ENCODE measurements at regions not wholly inside any gene's neighbourhood (a gene's known extent, or its start where the extent isn't known, plus 50 kb on each side); places are given as distances from the start of the nearest gene placed in this dataset.
"Not testable (repeated sequence)": the region's sequence is repeated elsewhere in the genome, so short reads cannot be mapped to it uniquely, and the experiment has no call there.

- DNase-seq (ENCODE audit: low read depth in 4 of 4, low spot score in 3 of 4): no peak
These were observed 614.3 kb downstream of the XPNPEP1 start for GRCh38 chr10:109308971-109309370.

- not testable (repeated sequence) for DNase-seq (ENCODE audit: low read depth in 4 of 4, low spot score in 3 of 4)
These were observed 616.2 kb downstream of the XPNPEP1 start for GRCh38 chr10:109307102-109307501.

DNA sequence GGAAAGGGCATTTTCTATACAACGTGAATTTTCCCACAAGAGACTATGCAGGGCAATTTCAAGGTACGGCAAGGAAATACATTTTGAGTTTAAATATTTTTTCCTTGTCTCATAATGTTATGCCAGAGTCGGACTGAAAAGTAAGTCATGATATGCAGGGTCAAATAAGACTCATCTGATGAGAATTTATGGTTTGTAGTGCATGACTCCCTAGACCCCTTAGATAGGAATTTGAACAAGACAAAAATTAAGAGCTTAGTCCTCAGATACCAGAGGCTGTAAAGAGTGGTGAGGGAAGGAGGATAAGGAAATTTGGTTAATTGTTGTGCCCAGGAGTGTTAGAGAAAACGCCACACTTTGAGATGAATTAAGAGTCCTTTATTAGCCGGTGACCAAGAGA lies 616.6 kb downstream of the XPNPEP1 start:
- DNase-seq (ENCODE audit: low read depth in 4 of 4, low spot score in 3 of 4): no peak

DNA sequence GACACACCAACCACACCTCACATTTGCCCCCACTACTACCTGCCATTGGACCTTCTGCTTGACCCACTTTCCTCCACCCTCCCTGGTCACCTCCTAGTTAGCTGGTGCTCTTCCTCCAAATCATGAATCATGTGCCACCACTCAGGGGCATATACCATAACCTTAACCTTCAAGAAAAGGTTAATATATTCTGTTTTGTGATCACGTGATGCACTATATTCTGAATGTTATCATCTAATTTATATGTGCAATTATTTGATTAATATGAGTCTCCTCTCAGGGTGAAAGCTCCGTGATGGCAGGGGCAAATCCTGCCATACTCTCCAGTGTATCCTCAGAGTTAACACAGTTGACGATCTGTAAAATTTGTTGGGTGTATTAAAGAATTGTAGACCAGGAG lies 635.5 kb downstream of the XPNPEP1 start:
- no peak for DNase-seq (ENCODE audit: low read depth in 4 of 4, low spot score in 3 of 4)

GRCh38 chr10:109282510-109282909 lies 640.8 kb downstream of the XPNPEP1 start:
- no peak for DNase-seq (ENCODE audit: low read depth in 4 of 4, low spot score in 3 of 4)

DNA sequence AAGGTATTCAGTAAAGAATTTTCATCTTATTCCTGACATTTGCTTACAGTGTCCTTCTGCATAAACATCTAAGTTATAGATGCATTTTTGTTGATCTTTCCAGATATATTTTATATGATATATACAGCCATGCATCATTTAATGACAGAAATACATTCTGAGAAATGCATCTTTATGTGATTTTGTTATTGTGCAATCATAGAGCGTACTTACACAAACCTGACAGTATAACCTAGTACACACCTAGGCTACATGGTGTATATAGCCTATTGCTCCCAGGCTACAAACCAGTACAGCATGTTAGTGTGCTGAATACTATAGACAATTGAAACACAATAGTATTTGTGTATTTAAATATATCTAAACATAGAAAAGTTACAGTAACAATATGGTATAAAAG lies 642.0 kb downstream of the XPNPEP1 start:
- DNase-seq (ENCODE audit: low read depth in 4 of 4, low spot score in 3 of 4): no peak

DNA sequence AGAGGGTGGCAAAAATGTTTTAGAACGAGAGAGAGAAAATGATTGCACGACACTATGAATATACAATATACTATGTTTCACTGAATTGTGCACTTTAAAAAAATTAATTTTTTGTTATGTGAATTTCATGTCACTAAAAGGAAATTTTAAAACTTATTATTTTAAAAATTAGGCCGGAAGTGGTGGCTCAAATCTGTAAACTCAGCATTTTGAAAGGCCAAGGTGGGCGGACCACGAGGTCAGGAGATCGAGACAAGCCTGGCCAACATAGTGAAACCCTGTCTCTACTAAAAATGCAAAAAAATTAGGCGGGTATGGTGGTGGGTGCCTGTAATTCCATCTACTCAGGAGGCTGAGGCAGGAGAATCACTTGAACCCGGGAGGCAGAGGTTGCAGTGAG lies 642.5 kb downstream of the XPNPEP1 start:
- no peak for DNase-seq (ENCODE audit: low read depth in 4 of 4, low spot score in 3 of 4)

- DNase-seq (ENCODE audit: low read depth in 4 of 4, low spot score in 3 of 4): no peak
These were observed 645.9 kb downstream of the XPNPEP1 start for GRCh38 chr10:109277456-109277855.

DNA sequence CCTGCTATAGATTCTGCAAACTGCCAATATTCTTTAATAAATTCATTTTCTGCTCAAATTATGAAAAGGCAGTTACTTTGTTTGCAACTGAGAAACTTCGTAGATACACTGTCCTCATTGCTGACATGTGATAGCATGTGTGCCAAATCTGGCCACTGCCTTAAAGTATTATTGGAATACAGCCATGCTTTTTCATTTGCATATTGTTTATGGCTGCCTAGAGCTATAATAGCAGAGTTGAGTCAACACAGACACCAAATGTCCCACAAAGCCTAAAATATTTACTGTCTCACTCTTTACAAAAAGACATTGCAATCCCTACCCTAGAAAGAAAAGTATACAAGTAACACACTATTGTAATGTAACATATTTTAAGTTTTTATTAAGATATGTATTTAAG lies 647.4 kb downstream of the XPNPEP1 start:
- DNase-seq (ENCODE audit: low read depth in 4 of 4, low spot score in 3 of 4): no peak

DNA sequence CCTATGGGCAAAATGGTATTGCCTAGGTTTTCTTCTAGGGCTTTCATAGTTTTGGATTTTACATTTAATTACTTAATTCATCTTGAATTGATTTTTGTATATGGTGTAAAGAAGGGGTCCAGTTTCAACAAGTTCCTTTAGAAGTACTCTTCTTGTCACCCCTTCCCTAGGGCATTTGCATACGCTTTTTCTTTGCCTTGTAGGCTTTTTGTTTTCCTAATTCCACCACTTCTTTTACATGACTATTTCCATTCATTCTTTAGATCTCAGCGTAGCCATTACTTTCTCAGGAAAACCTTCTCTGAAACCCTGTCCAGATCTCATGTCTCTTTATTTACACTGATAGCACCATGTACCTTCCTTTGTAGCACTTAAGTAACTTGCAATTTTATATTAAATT lies 648.6 kb downstream of the XPNPEP1 start:
- DNase-seq (ENCODE audit: low read depth in 4 of 4, low spot score in 3 of 4): no peak

DNA sequence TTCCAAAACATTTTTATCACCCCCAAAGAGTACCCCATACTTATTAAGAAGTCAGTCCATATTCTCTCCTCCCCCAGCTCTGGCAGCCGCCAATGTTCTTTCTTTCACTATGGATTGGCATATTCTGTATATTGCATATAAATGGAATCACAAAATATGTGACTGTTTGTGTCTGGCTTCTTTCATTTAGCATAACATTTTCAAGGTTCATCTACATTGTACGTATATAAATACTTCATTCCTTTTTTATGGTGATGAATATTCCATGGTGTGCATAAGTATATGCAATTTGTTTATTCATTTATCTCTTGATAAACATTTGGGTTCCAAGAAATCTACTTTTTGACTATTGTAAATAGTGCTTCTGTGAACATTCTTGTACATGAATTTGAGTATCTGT lies 653.1 kb downstream of the XPNPEP1 start:
- no peak for DNase-seq (ENCODE audit: low read depth in 4 of 4, low spot score in 3 of 4)

DNA sequence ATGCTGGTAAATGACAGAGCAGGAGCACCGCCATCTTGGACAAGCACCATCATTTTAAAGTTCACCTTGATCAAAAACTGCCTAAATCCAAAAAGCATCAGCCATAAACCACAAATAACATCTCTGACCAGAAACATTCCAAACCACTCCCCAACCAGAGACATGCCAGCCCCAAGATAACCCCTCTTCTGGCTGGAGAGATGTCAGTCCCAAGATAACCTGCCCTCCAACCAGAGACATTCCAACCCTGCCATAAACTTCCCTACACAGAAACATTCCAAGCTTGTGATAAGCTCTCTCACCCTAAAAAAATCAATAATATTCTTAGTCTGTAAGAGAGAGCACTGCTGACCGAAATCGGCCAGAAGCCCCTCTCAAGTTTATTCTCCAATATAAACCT lies 659.3 kb downstream of the XPNPEP1 start:
- no peak for DNase-seq (ENCODE audit: low read depth in 4 of 4, low spot score in 3 of 4)

DNA sequence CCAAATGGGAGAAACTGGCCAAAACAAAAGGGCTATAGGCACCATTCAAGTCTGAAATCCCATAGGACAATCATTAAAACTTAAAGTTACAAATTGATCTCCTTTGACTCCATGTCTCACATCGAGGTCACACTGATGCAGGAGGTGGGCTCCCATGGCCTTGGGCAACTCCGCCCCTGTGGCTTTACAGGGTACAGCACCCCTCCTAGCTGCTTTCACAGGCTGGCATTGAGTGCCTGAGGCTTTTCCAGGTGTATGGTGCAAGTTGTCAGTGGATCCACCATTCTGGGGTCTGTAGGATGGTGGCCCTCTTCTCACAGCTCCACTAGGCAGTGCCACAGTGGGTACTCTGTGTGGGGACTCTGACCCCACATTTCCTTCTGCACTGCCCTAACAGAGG lies 662.1 kb downstream of the XPNPEP1 start:
- DNase-seq (ENCODE audit: low read depth in 4 of 4, low spot score in 3 of 4): no peak

DNA sequence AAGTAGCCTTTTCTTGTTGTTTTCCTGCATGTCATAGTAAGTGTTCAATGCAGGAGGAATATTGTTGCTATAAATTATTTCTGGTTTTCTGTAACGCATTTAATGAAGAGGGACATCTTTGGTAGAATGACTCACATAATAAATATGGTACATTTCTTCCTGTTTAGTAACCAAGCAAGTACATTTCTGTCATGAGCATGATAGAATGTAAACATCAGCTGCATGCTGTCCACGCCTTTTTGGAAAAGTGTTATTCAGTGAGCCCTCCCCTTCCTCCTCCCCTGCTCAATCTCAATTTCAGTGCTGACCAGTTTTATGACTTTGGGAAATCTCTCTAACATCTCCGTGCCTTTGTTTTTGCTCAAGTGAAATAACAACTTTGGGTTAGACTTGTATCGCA lies 664.0 kb downstream of the XPNPEP1 start:
- no peak for DNase-seq (ENCODE audit: low read depth in 4 of 4, low spot score in 3 of 4)

- DNase-seq (ENCODE audit: low read depth in 4 of 4, low spot score in 3 of 4): no peak
These were observed 670.0 kb downstream of the XPNPEP1 start for GRCh38 chr10:109253306-109253705.

GRCh38 chr10:109250152-109250551 lies 673.2 kb downstream of the XPNPEP1 start:
- no peak for DNase-seq (ENCODE audit: low read depth in 4 of 4, low spot score in 3 of 4)

GRCh38 chr10:109247814-109248213 lies 675.5 kb downstream of the XPNPEP1 start:
- no peak for DNase-seq (ENCODE audit: low read depth in 4 of 4, low spot score in 3 of 4)

- DNase-seq (ENCODE audit: low read depth in 4 of 4, low spot score in 3 of 4): no peak
These were observed 677.5 kb downstream of the XPNPEP1 start for GRCh38 chr10:109245821-109246220.

DNA sequence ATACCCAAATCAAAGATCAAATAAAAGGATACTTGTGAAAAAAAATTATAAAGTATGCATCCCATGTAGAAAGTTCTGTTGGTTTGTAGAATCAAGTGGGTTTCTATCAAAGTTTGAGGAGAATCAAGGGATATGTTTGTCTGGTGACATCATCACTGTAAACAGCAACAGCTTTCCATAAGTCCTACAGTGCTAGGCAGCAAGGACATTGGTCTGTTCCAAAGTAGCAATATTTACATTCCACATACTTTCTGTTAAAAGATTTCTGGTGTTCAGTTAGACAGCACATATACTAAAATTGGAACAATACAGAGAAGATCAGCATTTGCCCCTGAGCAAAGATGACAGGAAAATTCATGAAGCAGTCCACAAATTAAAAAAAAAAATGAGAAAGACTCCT lies 683.9 kb downstream of the XPNPEP1 start:
- no peak for DNase-seq (ENCODE audit: low read depth in 4 of 4, low spot score in 3 of 4)

- DNase-seq (ENCODE audit: low read depth in 4 of 4, low spot score in 3 of 4): no peak
These were observed 685.6 kb downstream of the XPNPEP1 start for GRCh38 chr10:109237682-109238081.

DNA sequence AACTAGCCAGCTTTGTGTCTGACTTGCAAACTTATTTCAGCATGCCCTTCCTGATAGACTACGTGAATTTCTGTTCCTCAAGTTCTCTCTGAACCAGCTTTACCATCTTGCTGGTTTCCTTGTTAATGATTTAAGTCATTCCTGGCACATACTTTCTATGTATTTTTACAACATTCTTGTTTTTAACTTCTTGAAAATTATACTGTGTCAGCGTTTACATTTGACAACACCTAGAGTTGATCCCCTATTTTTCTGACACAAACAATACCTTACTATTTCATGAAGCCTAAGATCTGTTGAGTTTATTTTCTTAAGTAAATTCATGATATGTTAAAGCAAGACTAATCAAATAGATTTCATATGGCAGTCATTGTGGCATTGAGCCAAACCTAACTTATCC lies 686.3 kb downstream of the XPNPEP1 start:
- DNase-seq (ENCODE audit: low read depth in 4 of 4, low spot score in 3 of 4): no peak

DNA sequence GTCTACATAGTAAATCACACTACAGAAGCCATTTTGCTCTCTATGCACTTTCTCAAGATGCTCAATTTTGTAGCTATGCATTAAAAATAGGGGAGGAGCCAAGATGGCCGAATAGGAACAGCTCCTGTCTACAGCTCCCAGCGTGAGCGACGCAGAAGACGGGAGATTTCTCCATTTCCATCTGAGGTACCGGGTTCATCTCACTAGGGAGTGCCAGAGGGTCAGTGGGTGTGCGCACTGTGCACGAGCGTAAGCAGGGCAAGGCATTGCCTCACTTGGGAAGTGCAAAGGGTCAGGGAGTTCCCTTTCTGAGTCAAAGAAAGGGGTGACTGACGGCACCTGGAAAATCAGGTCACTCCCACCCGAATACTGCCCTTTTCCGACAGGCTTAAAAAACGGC lies 699.8 kb downstream of the XPNPEP1 start:
- DNase-seq (ENCODE audit: low read depth in 4 of 4, low spot score in 3 of 4): not testable (repeated sequence)

GRCh38 chr10:109219935-109220605 lies 703.2 kb downstream of the XPNPEP1 start:
- DNase-seq (ENCODE audit: low read depth in 4 of 4, low spot score in 3 of 4): no peak
